PC-9 (cell line): ENCODE measurements at regions not wholly inside any gene's neighbourhood (a gene's known extent, or its start where the extent isn't known, plus 50 kb on each side); places are given as distances from the start of the nearest gene placed in this dataset.

Experiments
- BruUV-seq: library from RNA; stranded (reverse); fragments of 400-500 nt; replicated peaks from 2 replicates; lab custom pipeline; 2021; lab: Mats Ljungman, UMichigan
- CTCF ChIA-PET: fragments of 300-600 bp; sonication (Branson Sonifier 250); formaldehyde crosslinking; loops from one replicate; lab custom pipeline; 2022; ENCODE audit warnings: antibody characterized with exemption; lab: Charles Lee
- POLR2A ChIA-PET: fragments of 300-600 bp; sonication (Branson Sonifier 250); formaldehyde crosslinking; loops from one replicate; lab custom pipeline; 2022; ENCODE audit warnings: antibody characterized with exemption; ENCODE audit not compliant: unreplicated experiment; lab: Charles Lee
- DNase-seq, 2 experiments: peaks; one replicate each; pipeline versions ENCODE4 v3.0.0 to v3.0.0-alpha.2; 2015 to 2022; ENCODE audit warnings: mixed read lengths in 1 of 2
- H2AFZ ChIP-seq: fragments of 200-600 bp; sonication (generic); 2 replicates; pipeline ENCODE4 v1.8.1; 2017; ENCODE audit warnings: antibody characterized with exemption
- H3F3A ChIP-seq: fragments of 200-600 bp; sonication (generic); 2 replicates; pipeline ENCODE4 v1.8.1; 2017; ENCODE audit warnings: antibody characterized with exemption, mild to moderate bottlenecking, low read depth; ENCODE audit not compliant: insufficient read depth
- H3K27ac ChIP-seq: fragments of 200-600 bp; sonication (generic); 2 replicates; pipeline ENCODE4 v1.6.1; 2016; ENCODE audit warnings: mixed run types
- H3K27me3 ChIP-seq: fragments of 200-600 bp; sonication (generic); 2 replicates; pipeline ENCODE4 v1.6.1; 2016; ENCODE audit warnings: low read depth, mixed run types; ENCODE audit not compliant: insufficient read depth
- H3K36me3 ChIP-seq: fragments of 200-600 bp; sonication (generic); 2 replicates; pipeline ENCODE4 v1.6.1; 2016; ENCODE audit warnings: low read depth, mixed run types
- H3K4me1 ChIP-seq: fragments of 200-600 bp; sonication (generic); replicated peaks from 2 replicates; pipeline ENCODE4 v1.6.1; 2016; ENCODE audit warnings: mixed run types; ENCODE audit not compliant: insufficient read depth
- H3K4me2 ChIP-seq: fragments of 200-600 bp; sonication (generic); 2 replicates; pipeline ENCODE4 v1.6.1; 2017; ENCODE audit warnings: mixed run types
- H3K4me3 ChIP-seq: fragments of 200-600 bp; sonication (generic); 2 replicates; pipeline ENCODE4 v1.6.1; 2016; ENCODE audit warnings: mixed run types
- H3K79me2 ChIP-seq: fragments of 200-600 bp; sonication (generic); 2 replicates; pipeline ENCODE4 v1.6.1; 2017; ENCODE audit warnings: low read depth, mixed run types
- H3K9me2 ChIP-seq: fragments of 200-600 bp; sonication (generic); 2 replicates; pipeline ENCODE4 v1.8.1; 2017; ENCODE audit warnings: mild to moderate bottlenecking; ENCODE audit not compliant: insufficient read depth
- H3K9me3 ChIP-seq: fragments of 200-600 bp; sonication (generic); 2 replicates; pipeline ENCODE4 v1.8.1; 2016; ENCODE audit warnings: low read depth; ENCODE audit not compliant: insufficient read depth
- H4K20me1 ChIP-seq: fragments of 200-600 bp; sonication (generic); 2 replicates; pipeline ENCODE4 v1.8.1; 2017; ENCODE audit not compliant: insufficient read depth
- CTCF ChIP-seq: fragments of 200-600 bp; sonication (generic); conservative IDR thresholded peaks from 2 replicates; pipeline ENCODE4 v1.6.1; 2017; ENCODE audit warnings: mixed run types, antibody characterized with exemption, mild to moderate bottlenecking, moderate library complexity
- EZH2 ChIP-seq: fragments of 200-600 bp; sonication (generic); IDR thresholded peaks from 2 replicates; pipeline ENCODE4 v1.8.0; 2017; ENCODE audit warnings: antibody characterized with exemption, low read depth
- intact Hi-C: fragments of 100-400 bp; cut with micrococcal nuclease; formaldehyde crosslinking; loops from one replicate; pipeline ENCODE4 v1.10.0; 2022; ENCODE audit not compliant: unreplicated experiment

DNA sequence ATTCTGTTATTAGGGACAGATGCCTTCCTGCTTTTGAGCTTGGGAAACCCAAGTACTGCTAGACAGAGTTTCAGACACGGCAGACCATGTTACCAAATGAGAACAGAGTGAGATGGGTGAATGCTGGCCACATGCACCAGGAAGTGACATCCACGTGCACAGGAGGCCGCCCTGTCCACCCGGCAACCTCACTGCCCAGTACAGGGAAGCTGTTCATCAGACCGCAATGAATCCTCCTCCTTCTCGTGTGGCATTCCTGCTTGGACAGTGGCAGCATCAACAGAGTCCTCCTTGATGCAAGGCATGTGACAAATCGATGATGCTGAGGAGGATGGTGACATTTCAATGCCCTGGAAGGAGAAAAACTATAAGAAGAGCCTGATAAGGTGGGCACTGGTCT is 191.0 kb upstream of the SOX1 start:
- POLR2A ChIA-PET, result no interaction called here

DNA sequence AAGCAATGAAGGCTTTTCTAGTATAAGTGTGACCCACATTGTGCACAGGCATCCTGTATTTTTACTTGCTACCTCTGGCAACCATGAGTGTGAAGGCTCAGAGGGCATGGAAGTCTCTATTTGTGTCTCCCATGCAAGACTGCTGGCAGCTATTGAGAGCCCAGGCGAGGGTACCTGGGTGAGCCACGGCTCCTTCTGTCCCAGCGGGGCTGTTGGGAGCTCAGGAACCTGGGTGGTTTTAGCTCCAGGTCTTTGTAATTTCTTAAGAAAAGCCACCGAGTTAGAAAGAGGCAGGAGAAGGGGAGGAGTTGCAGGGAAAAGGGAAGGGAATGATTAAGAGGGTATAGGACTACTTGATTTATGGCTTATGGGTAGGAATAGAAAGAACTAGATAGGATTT is 190.4 kb upstream of the SOX1 start:
- no peaks in the 10 kb centered on the region for H3K9me3 ChIP-seq
- POLR2A ChIA-PET, result no interaction called here
- H3K27me3 ChIP-seq, result peaks cover 85% of the 10 kb centered on the region
- no peak for TF ChIP-seq CTCF
- no peaks in the 10 kb centered on the region for H3K9me2 ChIP-seq
- intact Hi-C loops, result no loop called here
- no peak overlapping the region for H2AFZ ChIP-seq
- H3F3A ChIP-seq, result no peaks in the 10 kb centered on the region
- no peak overlapping the region for H3K27ac ChIP-seq
- no peaks in the 10 kb centered on the region for H3K4me1 ChIP-seq
- BruUV-seq, result no TSS peak
- H3K36me3 ChIP-seq, result no peaks in the 10 kb centered on the region
- H3K4me3 ChIP-seq, result no peak overlapping the region
- CTCF ChIA-PET, result no interaction called here
- H3K4me2 ChIP-seq, result no peak overlapping the region
- H3K79me2 ChIP-seq, result no peaks in the 10 kb centered on the region
- H4K20me1 ChIP-seq, result peaks cover 3% of the 10 kb centered on the region; the same call in 1 of the 2 replicates
- no peak for DNase-seq

More for the DNA sequence above, 191.0 kb upstream of the SOX1 start:
- CTCF ChIA-PET, result no interaction called here
- Histone ChIP-seq H3K27ac (no peak overlapping the region), H3K9me2 (no peaks in the 10 kb centered on the region), H3K79me2 (no peaks in the 10 kb centered on the region), H2AFZ (no peak overlapping the region), H3K36me3 (no peaks in the 10 kb centered on the region), H3K4me2 (no peak overlapping the region), H3F3A (no peaks in the 10 kb centered on the region), H3K4me3 (no peak overlapping the region), H3K9me3 (no peaks in the 10 kb centered on the region), H3K4me1 (no peaks in the 10 kb centered on the region), H3K27me3 (peaks cover 85% of the 10 kb centered on the region), H4K20me1 (peaks cover 3% of the 10 kb centered on the region; the same call in 1 of the 2 replicates)
- BruUV-seq, result no TSS peak
- TF ChIP-seq CTCF (no peak), EZH2 (no peak)
- no peak for DNase-seq
- intact Hi-C loops, result no loop called here

GRCh38 chr13:111877906-111878305 is 189.0 kb upstream of the SOX1 start:
- BruUV-seq, result no TSS peak
- H3K4me3 ChIP-seq, result no peak overlapping the region
- H4K20me1 ChIP-seq, result peaks cover 3% of the 10 kb centered on the region; the same call in 1 of the 2 replicates
- no peaks in the 10 kb centered on the region for H3K9me2 ChIP-seq
- intact Hi-C loops, result no loop called here
- no peak for DNase-seq
- no peak overlapping the region for H2AFZ ChIP-seq
- H3K4me1 ChIP-seq, result no peaks in the 10 kb centered on the region
- no peaks in the 10 kb centered on the region for H3F3A ChIP-seq
- H3K9me3 ChIP-seq, result no peaks in the 10 kb centered on the region
- H3K27ac ChIP-seq, result no peak overlapping the region
- peaks cover 85% of the 10 kb centered on the region for H3K27me3 ChIP-seq
- H3K4me2 ChIP-seq, result no peak overlapping the region
- TF ChIP-seq EZH2 (no peak), CTCF (no peak)
- ChIA-PET CTCF (no interaction called here), POLR2A (no interaction called here)
- no peaks in the 10 kb centered on the region for H3K36me3 ChIP-seq
- H3K79me2 ChIP-seq, result no peaks in the 10 kb centered on the region
